Endothelial cell of umbilical vein (primary cell): ENCODE measurements at regions not wholly inside any gene's neighbourhood (a gene's known extent, or its start where the extent isn't known, plus 50 kb on each side); places are given as distances from the start of the nearest gene placed in this dataset.

ENCODE experiments used
- BruUV-seq: library from RNA; stranded (reverse); fragments of 400-500 nt; replicated peaks from 2 replicates; lab custom pipeline; 2021; lab: Mats Ljungman, UMichigan
- CTCF ChIA-PET: fragments of 300-600, 350-600 bp; sonication (Branson Sonifier 250); formaldehyde crosslinking; loops from one replicate; lab custom pipeline; 2021; ENCODE audit warnings: antibody characterized with exemption, inconsistent platforms; lab: Charles Lee
- POLR2A ChIA-PET: fragments of 300-600, 350-600 bp; sonication (Branson Sonifier 250); formaldehyde crosslinking; loops from one replicate; lab custom pipeline; 2021; ENCODE audit warnings: antibody characterized with exemption, inconsistent platforms; lab: Charles Lee
- DNase-seq: peaks from one replicate; pipeline ENCODE4 v3.0.0-alpha.2; 2011; ENCODE audit warnings: low read depth, low spot score
- FAIRE-seq: peaks from 2 replicates; lab custom pipeline; 2011; peaks lifted over from hg19 to GRCh38; lab: Jason Lieb, UNC
- H2AFZ ChIP-seq: 2 replicates; pipeline ENCODE4 v1.6.0; 2012; ENCODE audit warnings: low read depth, low read length, control low read depth, inconsistent platforms
- H3K27ac ChIP-seq: 2 replicates; pipeline ENCODE4 v1.5.1; 2011; ENCODE audit warnings: low read depth, mild to moderate bottlenecking, control low read depth, low read length, moderate library complexity; ENCODE audit not compliant: insufficient read depth
- H3K27me3 ChIP-seq, 2 experiments: 2 replicates each; pipeline versions ENCODE4 v1.6.0 to v1.6.1; 2011; ENCODE audit warnings: low read length in 2 of 2, mixed read lengths in 1 of 2; ENCODE audit not compliant: control insufficient read depth in 2 of 2, insufficient read depth in 2 of 2
- H3K36me3 ChIP-seq, 2 experiments: 2 replicates in 1 of 2; 3 replicates in 1 of 2; pipeline ENCODE4 v1.5.1; 2011; ENCODE audit warnings: low read length in 2 of 2, mild to moderate bottlenecking in 1 of 2, moderate library complexity in 1 of 2; ENCODE audit not compliant: control insufficient read depth in 2 of 2, insufficient read depth in 2 of 2; ENCODE audit errors: extremely low read depth in 1 of 2
- H3K4me1 ChIP-seq: 3 replicates; pipeline ENCODE4 v1.5.1; 2011; ENCODE audit warnings: mild to moderate bottlenecking, low read length; ENCODE audit not compliant: control insufficient read depth, insufficient read depth; ENCODE audit errors: extremely low read depth
- H3K4me2 ChIP-seq: 2 replicates; pipeline ENCODE4 v1.6.1; 2011; ENCODE audit warnings: low read length, control low read depth, mixed read lengths; ENCODE audit not compliant: insufficient read depth
- H3K4me3 ChIP-seq, 3 experiments: fragments of 200-600 bp in 1 of 3; sonication (generic), shearing (Covaris generic) in 1 of 3; replicated peaks in 1 of 3; 2 replicates each; pipeline ENCODE4 v1.5.1; 2011 to 2016; ENCODE audit warnings: control low read depth in 3 of 3, low read length in 3 of 3, mild to moderate bottlenecking in 2 of 3, inconsistent platforms in 1 of 3, low read depth in 1 of 3, moderate library complexity in 1 of 3; ENCODE audit not compliant: insufficient read depth in 1 of 3
- H3K79me2 ChIP-seq: 2 replicates; pipeline ENCODE4 v1.6.0; 2012; ENCODE audit warnings: low read length, inconsistent platforms; ENCODE audit not compliant: control insufficient read depth, insufficient read depth
- H3K9ac ChIP-seq: replicated peaks from 2 replicates; pipeline ENCODE3; 2011; ENCODE audit warnings: low read length, control low read depth; ENCODE audit not compliant: insufficient read depth; ENCODE audit errors: extremely low read depth
- H3K9me1 ChIP-seq: replicated peaks from 3 replicates; pipeline ENCODE4 v1.6.0; 2011; ENCODE audit warnings: mild to moderate bottlenecking, low read length; ENCODE audit not compliant: control insufficient read depth, insufficient read depth; ENCODE audit errors: extremely low read depth
- H3K9me3 ChIP-seq: replicated peaks from 2 replicates; pipeline ENCODE4 v1.5.1; 2012; ENCODE audit warnings: low read length, inconsistent platforms; ENCODE audit not compliant: control insufficient read depth, insufficient read depth
- H4K20me1 ChIP-seq: replicated peaks from 2 replicates; pipeline ENCODE3; 2011; ENCODE audit warnings: mild to moderate bottlenecking, low read length; ENCODE audit not compliant: control insufficient read depth, insufficient read depth; ENCODE audit errors: extremely low read depth
- CTCF ChIP-seq, 2 donors: IDR thresholded peaks; 1 replicate in 1 of 2; 2 replicates in 1 of 2; pipeline ENCODE4 v1.5.1; 2011; ENCODE audit warnings: low read length in 2 of 2, mild to moderate bottlenecking in 2 of 2, moderate library complexity in 2 of 2, control low read depth in 1 of 2, inconsistent platforms in 1 of 2, low read depth in 1 of 2; ENCODE audit not compliant: insufficient read depth in 1 of 2; ENCODE audit errors: extremely low read depth in 1 of 2
- EZH2 ChIP-seq: IDR thresholded peaks from 2 replicates; pipeline ENCODE4 v1.6.1; 2012; ENCODE audit warnings: borderline replicate concordance, low read depth, mild to moderate bottlenecking, moderate library complexity, low read length, inconsistent platforms; ENCODE audit not compliant: severe bottlenecking
- FOS ChIP-seq: IDR thresholded peaks from 2 replicates; pipeline ENCODE4 v1.6.1; 2011; ENCODE audit warnings: mild to moderate bottlenecking, low read length, moderate library complexity, borderline replicate concordance; ENCODE audit not compliant: insufficient read depth
- GATA2 ChIP-seq: IDR thresholded peaks from 2 replicates; pipeline ENCODE4 v1.7.0; 2011; ENCODE audit warnings: low read depth, mild to moderate bottlenecking, moderate library complexity, mixed read lengths, low read length; ENCODE audit not compliant: insufficient read length, insufficient read depth
- JUN ChIP-seq: IDR thresholded peaks from 2 replicates; pipeline ENCODE4 v1.6.1; 2011; ENCODE audit warnings: borderline replicate concordance, low read depth; ENCODE audit not compliant: insufficient read length, insufficient read depth
- MYC ChIP-seq: IDR thresholded peaks from one replicate; pipeline ENCODE4 v1.6.1; 2011; ENCODE audit warnings: mild to moderate bottlenecking, low read depth, low read length
- POLR2A ChIP-seq: IDR thresholded peaks from 2 replicates; pipeline ENCODE4 v1.6.1; 2012; ENCODE audit warnings: low read depth, mild to moderate bottlenecking, control low read depth, low read length
- POLR2AphosphoS5 ChIP-seq: IDR thresholded peaks from 2 replicates; pipeline ENCODE4 v1.6.1; 2012; ENCODE audit warnings: low read depth, mild to moderate bottlenecking, control low read depth, low read length, moderate library complexity; ENCODE audit not compliant: insufficient read depth
- dilution Hi-C: fragments of 300-500 bp; cut with MboI; formaldehyde crosslinking; loops from one replicate; pipeline ENCODE4 v1.15.0; 2019; ENCODE audit warnings: low sequenced_read_pairs; ENCODE audit not compliant: extremely low pct_ligation_motif_present
- intact Hi-C: fragments of 100-400 bp; cut with micrococcal nuclease; formaldehyde crosslinking; loops from one replicate; pipeline ENCODE4 v1.10.0; 2022
- TF ChIP-seq, protein P1 (sequence below): IDR thresholded peaks from 2 replicates; pipeline ENCODE4 v1.6.1; 2011; ENCODE audit not compliant: insufficient read depth, insufficient read length

GRCh38 chrX:139086246-139086645, 374.7 kb upstream of the FGF13 start:
- no peaks in the 10 kb centered on the region for H3K9me1 ChIP-seq
- H3K4me3 ChIP-seq = no peak overlapping the region
- no peak overlapping the region for H3K4me2 ChIP-seq
- TF ChIP-seq JUN = no peak
- no peak for TF ChIP-seq GATA2
- TF ChIP-seq FOS = no peak
- no peak for TF ChIP-seq CTCF (IDR thresholded peaks at IDR 0.05; ENCODE audit: extremely low read depth in 1 of 2, insufficient read depth in 1 of 2, low read depth in 1 of 2, low read length in 2 of 2)
- TF ChIP-seq POLR2A = no peak
- no peak for TF ChIP-seq MYC
- no peak for TF ChIP-seq POLR2AphosphoS5
- TF ChIP-seq, protein P1, sequence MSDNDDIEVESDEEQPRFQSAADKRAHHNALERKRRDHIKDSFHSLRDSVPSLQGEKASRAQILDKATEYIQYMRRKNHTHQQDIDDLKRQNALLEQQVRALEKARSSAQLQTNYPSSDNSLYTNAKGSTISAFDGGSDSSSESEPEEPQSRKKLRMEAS = no peak
- TF ChIP-seq EZH2 = no peak
- H3K27me3 ChIP-seq = no peaks in the 10 kb centered on the region
- no TSS peak for BruUV-seq
- H3K36me3 ChIP-seq = no peaks in the 10 kb centered on the region
- no peak overlapping the region for H2AFZ ChIP-seq
- H3K9me3 ChIP-seq = no peaks in the 10 kb centered on the region
- CTCF ChIA-PET = no interaction called here
- POLR2A ChIA-PET = no interaction called here
- H3K4me1 ChIP-seq = no peaks in the 10 kb centered on the region
- FAIRE-seq = no peak
- H3K79me2 ChIP-seq = no peaks in the 10 kb centered on the region
- H4K20me1 ChIP-seq = no peaks in the 10 kb centered on the region
- no peak overlapping the region for H3K27ac ChIP-seq
- no peak for DNase-seq
- dilution Hi-C loops (no loop called here), intact Hi-C loops (no loop called here)
- H3K9ac ChIP-seq = no peak overlapping the region
